ENCODE measurements at regions not wholly inside any gene's neighbourhood (a gene's known extent, or its start where the extent isn't known, plus 50 kb on each side); places are given as distances from the start of the nearest gene placed in this dataset.

- no peak for DNase-seq
Observed at GRCh38 chr13:34425327-34425949, 516.6 kb upstream of the NBEA start.

- DNase-seq: no peak
Observed at GRCh38 chr13:34428911-34429310, 513.2 kb upstream of the NBEA start.

GRCh38 chr13:34430294-34430693 lies 511.8 kb upstream of the NBEA start:
- DNase-seq: no peak

DNA sequence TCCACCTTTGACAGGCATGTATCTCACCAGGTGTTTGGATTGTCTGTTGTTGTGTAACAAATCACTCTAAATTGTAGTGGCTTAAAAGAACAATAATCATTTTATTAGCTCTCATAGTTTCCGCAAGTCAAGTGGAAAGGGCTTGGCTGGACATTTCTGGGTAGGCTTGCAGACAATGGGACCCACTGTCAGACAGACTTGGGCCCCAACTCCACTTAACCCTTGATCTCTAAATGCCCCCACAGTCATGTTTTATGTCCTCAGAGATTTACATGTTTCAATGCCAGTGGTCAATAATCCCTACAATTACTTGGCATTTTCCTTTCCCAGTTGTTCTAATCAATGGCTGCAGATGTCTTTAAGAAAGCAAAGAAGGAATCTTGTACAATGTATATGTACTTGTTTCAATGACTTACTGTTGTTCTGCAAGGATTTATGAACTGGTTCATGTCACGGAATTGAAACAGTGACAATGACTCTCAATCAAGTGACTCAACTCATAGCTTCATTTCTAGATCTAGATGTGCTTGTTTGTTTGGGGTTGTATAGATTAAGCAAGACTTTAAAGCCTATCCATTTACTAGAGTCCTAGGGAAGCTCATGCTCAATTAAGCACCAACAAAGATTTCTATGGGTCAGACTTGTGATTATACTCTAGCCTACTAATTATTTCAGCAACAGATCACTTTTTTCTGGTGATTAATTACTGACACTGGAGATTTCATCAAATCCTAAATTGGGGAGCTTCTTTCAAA lies 510.1 kb upstream of the NBEA start:
- no peak for DNase-seq

DNA sequence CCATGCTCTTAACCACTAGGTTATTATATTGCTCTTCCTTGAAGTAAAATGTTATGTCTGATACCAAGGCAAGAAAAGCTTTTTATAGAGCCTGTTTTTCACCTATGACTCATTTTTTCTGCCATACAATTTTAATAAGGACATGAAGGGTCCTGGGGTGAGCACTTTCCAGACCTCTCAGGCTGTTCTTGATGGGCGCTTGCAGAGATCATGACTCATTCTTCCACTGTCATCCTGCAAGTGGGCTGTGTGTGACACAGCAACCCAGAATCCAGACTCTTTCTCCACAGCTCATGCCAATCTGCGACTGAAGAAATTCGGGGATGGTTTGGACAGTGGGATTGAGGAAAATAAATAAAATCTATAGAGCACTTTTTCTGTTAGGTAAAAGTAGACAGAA lies 506.7 kb upstream of the NBEA start:
- no peak for DNase-seq

DNA sequence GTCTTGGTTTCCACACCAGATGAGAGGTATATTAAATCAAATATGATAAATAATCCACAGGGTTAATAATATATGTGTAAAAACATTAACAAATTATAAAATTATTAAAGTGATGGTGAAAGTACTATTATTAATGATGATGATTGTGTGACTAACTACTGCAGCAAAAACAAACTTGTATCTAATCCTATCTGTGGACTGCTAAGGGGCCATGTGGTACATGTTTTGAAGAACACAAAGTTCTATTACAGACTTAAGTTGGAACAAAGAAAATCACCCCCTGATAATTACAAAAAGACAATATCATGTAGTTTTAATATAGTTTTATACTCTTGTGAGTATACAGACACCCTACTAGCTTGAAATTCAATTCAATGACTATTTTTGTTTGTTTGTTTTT lies 504.2 kb upstream of the NBEA start:
- no peak for DNase-seq

- DNase-seq: no peak
Observed at GRCh38 chr13:34452831-34453230, 489.2 kb upstream of the NBEA start.

DNA sequence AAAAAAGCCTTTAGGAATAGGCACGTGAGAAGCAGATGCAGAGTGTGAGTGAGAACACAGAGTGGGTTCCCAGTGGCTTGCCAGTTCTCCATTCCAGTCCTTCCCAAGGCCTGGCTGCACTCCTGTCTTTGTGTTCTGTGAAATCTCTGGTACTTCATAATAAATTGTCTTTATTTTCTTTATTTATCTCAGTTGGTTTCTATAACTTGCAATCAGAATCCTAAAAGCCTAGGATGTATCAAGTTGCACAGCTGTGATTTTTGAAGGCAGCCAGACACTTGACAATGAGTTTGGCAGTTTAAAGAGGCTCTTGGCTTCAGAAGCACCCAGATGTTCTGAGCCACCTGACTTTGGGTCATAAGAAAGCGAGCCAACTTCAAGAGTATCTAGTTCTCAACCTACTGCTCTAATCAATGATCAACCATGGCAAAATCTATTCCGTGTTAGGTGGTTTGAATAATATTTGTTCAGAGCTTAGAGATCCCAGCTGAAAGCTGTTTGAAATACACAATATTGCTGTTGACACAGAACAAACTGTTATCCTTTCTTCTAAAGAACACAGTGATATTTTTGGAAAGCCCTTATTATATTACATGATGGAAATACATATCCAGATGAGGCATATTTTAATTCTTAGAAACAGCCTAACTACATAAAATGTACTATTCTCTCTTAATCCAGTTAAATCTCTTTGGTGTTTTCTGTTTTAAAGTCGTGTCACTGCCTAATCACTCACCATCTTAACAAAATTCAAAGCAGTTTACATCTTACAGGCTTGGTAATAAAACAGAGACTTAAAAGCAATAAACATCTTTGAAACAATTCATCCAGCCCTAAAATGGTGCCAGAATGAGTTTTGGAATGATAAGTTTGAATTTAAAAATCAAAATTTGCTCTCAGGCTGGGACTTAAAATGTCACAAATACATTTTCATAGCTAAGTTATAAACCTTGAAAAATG lies 483.0 kb upstream of the NBEA start:
- DNase-seq: peak; percentile 71

DNA sequence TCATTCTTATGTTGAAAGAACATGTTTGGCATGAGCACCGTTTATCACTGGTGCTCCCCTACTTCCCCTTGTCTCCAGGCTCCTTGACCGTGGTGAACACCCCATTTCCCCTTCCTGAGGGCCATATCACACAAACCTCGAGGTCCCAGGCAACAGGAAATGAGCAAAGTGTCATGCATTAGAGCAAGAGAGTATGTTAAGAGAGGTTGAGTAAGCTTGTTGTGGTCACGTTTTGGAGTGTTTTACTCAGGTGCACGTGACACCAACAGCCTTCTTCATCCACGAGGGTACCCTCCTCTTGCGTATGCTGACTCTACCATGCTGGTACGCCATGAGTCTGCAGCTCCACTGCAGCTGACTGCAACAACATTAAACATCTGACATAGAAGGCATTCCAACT lies 482.2 kb upstream of the NBEA start:
- DNase-seq: no peak

- DNase-seq: no peak
Observed at GRCh38 chr13:34462843-34463242, 479.2 kb upstream of the NBEA start.

DNA sequence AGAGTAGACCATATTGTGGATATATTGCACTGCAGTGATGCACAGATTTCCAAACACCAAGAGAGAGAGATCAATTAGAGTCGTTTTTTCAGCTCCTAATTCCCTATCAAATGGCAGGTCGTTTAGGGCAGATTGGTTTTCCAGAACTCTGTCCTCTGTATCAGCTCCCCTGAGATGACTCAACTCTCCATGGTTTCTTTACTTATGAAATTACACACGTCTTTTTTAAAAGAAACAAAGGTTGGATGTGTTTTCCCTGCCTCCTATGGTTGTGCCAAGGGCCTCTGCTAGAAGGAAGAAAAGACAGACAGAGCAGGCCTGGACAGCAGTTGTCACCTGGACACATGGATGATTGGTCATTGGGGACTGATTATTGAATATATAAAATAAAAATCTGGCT lies 478.1 kb upstream of the NBEA start:
- no peak for DNase-seq

GRCh38 chr13:34465423-34465922 lies 476.6 kb upstream of the NBEA start:
- DNase-seq: no peak

DNA sequence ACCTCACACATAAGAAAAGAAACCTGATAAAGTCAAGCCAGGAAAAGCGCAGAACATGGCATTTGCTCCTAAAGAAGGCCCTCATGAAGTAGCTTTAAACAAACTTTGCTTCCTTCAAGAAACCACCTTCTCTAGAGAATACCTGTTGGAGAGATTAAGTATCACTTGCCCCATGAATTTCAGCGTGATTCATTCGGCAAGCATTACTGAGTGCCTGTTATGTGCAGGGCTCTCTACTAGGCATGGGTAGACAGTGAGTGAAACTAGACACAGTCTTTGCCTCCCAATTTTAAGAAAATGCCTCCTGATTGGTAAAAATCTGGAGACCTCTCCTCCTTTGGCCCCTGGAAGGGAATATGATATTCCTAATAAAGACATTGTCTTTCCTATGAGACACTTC lies 475.8 kb upstream of the NBEA start:
- no peak for DNase-seq

GRCh38 chr13:34467450-34468083 lies 474.5 kb upstream of the NBEA start:
- no peak for DNase-seq

- DNase-seq: no peak
Observed at GRCh38 chr13:34469196-34469986, 472.7 kb upstream of the NBEA start.

- no peak for DNase-seq
Observed at GRCh38 chr13:34474187-34474868, 467.7 kb upstream of the NBEA start.

GRCh38 chr13:34478376-34478775 lies 463.7 kb upstream of the NBEA start:
- no peak for DNase-seq

- no peak for DNase-seq
Observed at GRCh38 chr13:34502011-34502410, 440.1 kb upstream of the NBEA start.

DNA sequence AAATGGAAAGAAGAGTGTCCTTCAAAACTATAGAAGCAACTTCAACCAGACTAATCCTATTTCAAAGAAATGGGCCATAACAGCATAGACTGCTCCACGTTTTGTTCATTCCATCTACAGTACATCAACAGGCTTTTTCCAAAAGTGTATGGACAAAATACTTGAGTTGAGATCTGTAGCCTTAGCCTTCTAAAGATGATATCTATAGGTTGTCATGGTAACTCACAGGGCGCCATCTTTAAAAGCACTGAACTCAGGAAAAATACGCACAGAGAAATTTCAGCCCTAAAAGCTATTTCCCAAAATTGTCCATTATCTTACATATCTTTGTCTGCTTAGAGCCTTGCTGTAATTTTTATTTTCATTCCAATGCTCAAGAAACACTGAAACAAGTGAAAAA lies 439.4 kb upstream of the NBEA start:
- no peak for DNase-seq

- DNase-seq: no peak
Observed at GRCh38 chr13:34506796-34507195, 435.3 kb upstream of the NBEA start.

DNA sequence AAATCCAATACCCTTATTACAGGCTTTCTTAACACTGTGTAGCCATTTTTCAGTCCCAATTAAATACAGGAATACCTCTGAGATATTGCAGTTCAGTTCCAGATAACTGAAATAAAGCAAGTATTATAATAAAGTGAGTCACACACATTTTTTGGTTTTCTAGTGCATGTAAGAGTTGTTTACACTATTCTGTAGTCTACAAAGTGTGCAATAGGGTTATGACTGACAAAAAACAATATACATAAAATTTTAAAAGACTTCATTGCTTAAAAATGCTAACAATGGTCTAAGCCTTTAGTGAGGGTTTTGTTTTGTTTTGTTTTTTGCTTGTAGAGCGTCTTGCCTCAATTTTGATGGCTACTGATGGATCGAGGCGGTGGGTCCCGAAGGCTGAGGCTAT lies 434.4 kb upstream of the NBEA start:
- DNase-seq: no peak

DNA sequence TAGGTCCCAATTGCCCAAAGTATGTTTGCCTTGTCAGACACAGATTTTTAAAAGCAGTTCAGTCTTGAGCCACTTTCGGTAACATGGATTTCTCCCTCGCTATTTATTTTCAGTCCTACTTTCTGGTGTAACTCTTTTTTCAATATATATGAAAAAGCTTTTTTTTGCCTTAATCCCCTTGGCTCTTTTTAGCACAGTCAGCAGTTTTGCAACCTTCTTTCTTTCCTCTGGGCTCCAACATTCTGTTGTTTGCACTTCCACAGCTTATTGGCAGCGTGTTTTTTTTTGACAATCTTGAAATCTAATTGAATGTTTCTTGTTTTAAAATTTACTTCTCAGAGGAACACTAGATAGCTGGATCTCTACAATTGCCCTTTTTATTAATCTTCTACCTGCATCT lies 429.3 kb upstream of the NBEA start:
- no peak for DNase-seq

All from right hindlimb (tissue), 1 donor.